CD4-positive, alpha-beta T cell treated with Interleukin-15 for 1 hour (primary cell): ENCODE measurements at regions not wholly inside any gene's neighbourhood (a gene's known extent, or its start where the extent isn't known, plus 50 kb on each side); places are given as distances from the start of the nearest gene placed in this dataset.

ENCODE experiments used
- DNase-seq: peaks from one replicate; pipeline ENCODE4 v3.0.0-alpha.2; 2020

- no peak for DNase-seq
Observed at GRCh38 chr2:104049438-104049837, 804.5 kb upstream of the POU3F3 start.

DNA sequence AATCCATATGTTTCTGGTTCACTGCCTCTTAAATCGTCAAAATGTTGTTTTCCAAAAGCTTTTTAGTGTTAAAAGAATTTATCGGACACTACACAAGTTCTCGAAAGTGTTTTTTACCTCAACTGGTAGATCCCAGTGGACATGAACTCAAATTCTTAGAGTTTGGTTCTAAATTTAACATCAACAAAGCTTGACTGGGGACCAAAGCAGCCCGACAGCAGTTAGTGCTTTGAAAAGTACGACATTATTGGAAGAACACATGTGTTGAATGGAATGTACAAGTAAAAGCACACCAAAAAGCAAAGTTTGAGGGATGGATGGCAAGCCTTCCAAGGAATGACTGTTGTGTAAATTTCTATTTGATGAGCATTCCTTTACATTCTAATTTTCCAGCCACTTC, 803.9 kb upstream of the POU3F3 start:
- DNase-seq = no peak

DNA sequence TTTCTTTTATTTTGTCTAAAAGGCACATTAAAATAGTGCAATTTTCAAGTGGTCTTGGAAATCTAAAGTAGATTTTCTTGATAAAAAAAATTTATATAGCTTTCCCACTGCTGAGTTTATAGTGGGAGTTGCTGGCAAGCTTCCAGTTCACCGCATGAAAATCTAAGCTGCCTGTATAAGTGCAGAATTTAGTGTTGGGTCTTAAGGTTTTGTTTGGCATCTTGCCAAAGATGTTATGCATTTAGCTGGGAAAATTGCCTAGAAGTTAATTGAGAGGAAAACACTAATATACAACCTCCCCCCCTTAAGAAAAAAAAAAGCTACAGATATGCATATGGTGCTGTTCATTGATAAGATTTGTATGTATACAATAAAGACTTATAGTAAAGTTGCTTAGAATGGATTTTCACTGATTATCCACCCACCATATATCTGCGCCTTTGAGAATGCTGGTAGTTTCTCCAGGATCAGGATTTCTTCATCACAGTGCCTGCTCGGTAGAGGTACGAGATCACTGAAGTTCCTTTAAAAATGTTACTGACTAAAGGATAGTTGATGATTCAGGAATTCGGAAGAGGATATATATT, 803.2 kb upstream of the POU3F3 start:
- no peak for DNase-seq

GRCh38 chr2:104051766-104052165, 802.1 kb upstream of the POU3F3 start:
- DNase-seq = no peak

GRCh38 chr2:104052356-104052755, 801.6 kb upstream of the POU3F3 start:
- no peak for DNase-seq

GRCh38 chr2:104056451-104056850, 797.5 kb upstream of the POU3F3 start:
- no peak for DNase-seq

- no peak for DNase-seq
Observed at GRCh38 chr2:104068665-104069064, 785.2 kb upstream of the POU3F3 start.

DNA sequence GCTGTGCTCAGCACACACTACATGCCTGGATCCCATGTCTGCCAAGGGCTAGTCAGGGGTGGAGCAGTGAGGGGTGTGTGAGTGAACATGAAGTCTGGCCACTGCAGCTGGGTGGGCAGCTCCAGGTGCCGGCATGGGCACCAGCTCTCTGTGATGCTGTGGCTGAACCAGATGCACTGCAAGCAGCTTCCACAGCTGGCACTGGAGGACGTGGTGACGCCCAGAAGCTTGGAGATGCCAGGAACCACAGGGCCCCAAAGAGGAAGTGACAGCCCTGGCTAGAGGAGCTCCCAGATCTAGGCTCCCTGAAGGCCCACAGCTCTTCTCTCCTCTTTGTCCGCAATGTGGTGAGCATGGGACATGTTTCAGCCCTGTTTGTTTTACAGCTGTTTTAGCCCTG, 776.3 kb upstream of the POU3F3 start:
- DNase-seq = no peak

DNA sequence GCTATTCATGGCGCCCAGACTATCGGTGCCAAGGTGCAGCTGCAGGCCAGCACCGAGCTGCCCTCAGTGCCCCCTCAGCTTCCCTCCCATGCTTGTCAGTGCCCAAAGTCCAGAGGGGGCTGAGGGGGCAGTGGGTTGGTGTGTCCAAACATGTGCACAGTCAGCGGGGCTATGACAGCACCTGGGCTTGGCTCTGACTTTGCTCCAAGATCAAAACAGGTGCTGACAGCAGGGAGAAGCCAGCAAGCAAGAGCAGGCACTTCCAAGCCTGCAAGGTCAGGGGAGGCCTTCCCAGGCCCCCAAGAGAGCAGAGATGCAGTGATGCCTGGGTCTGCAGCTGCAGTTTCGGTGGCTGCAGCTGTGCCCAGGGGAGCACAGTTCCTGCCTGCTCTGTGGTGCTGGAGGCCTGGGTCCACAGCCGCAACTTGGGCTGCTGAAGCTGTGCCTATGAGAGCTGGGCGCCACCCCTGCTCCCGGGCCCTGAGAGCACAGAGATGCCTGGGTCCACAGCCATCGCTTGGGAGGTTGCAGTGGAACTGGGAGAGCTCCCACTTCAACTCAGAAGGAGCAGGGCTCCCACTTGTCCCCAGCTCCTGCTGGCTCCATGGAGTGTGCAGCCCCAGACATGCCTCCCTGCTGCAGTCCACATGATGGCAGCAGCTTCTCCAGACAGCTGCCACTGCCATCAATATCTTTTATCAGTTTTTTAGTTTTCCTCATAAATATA, 775.3 kb upstream of the POU3F3 start:
- DNase-seq = no peak

DNA sequence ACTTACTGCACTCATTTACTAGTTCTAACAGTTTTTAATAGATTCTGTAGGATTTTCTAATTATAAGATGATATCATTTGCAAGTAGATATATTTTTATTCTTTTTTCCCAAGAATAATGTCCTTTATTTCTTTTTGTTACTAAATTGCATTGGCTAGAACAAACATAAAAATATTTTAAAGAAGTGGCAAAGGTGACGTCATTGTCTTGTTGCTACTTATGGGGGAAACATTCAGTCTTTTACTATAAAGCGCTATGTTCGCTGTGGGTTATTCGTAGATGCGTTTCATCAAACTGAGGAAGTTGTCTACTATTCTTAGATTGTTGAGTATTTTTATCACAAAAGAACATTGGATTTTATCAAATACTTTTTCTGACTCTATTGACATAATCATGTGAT, 765.2 kb upstream of the POU3F3 start:
- DNase-seq = no peak

GRCh38 chr2:104090407-104090806, 763.5 kb upstream of the POU3F3 start:
- DNase-seq = no peak

DNA sequence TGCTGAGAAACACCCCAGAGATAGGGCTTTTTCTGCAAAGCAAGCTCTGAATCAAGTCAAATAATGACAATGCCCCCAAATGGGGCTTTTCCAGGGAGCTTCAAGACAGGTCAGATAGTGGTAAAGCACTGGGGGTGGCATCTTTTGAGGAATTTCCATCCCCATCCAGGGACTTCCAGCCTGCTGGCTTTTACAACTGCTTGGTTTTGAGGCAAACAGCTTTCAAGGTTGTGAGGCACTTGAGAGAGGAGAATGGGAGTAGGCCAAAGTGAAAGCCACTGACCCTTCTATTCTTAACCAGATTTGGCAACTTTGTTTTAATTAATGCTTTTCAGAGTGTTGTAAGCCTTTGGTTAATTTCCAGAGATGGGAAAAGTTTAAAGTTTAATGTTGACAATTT, 762.0 kb upstream of the POU3F3 start:
- DNase-seq = no peak

- no peak for DNase-seq
Observed at GRCh38 chr2:104092886-104093285, 761.0 kb upstream of the POU3F3 start.

GRCh38 chr2:104102615-104103014, 751.3 kb upstream of the POU3F3 start:
- no peak for DNase-seq

- DNase-seq = no peak
Observed at GRCh38 chr2:104109356-104109755, 744.6 kb upstream of the POU3F3 start.

DNA sequence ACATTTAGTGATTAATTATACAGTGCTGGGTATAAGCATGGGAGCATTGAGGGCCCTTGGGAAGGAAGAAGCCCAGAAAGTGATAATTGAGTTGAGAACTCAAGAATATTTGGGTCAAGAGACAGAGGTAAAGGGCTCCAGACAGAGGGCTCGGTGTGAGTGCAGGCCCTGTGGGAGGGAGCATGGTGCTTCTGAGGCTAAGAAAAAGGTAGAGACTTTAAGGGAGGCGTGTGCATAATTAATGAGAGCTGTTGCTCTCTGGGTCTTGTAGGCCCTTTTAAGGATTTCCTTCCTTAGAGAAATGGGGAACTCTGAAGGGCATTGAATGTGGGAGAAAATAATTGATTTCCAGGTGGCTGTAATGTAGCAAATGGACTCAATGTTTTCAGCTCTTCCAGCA, 735.0 kb upstream of the POU3F3 start:
- no peak for DNase-seq

GRCh38 chr2:104120171-104120570, 733.7 kb upstream of the POU3F3 start:
- no peak for DNase-seq

DNA sequence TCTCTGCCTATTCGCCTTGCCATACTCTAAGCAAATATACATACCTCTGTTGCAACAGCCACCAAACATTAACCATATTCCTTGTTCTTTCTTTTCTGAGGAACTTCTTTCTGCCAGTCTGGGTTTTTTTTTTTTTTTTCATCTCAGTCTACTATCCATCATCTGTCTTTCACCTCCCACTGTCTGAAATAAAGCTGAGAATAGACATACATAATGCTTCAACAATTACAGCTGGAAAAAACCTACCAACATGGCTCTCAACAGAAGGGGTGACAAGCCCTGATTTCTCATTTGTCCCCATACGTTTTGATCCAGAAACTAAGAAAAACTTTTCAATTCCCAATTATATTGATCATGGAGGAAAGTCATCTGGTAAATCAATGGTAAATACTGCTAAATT, 728.8 kb upstream of the POU3F3 start:
- no peak for DNase-seq

DNA sequence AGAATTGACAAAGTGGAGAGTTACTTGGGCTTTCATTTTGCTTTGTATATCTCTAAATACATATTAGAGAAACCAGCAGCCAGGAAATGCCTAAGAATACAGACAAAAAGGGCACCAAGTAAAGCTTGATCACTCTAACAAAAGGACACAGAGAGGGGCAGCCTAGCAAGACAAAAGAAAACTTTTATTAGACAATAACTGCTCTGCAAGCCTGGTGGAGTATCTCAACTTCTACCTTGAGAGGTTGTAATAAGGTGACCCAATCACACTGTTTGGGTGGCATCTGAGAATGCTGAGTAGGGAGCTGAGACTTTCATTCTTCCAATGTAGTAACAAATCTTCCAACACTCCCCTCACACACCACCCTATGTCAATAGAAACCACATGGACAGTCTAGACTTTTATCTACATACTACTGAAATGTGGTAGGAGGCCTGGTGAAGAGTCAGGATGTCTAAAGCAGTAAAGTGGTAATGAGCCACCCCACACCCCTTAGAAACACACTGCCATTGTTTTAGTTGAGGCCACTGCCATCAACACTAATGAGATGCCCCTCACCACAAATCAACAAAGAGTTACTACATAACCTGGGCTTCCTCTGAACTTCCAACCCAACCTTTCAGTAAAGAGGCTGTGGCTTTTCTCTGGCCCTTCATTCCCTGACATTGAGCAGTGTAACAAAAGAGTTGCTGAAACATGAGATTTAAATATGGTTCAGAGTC, 726.7 kb upstream of the POU3F3 start:
- DNase-seq = no peak

DNA sequence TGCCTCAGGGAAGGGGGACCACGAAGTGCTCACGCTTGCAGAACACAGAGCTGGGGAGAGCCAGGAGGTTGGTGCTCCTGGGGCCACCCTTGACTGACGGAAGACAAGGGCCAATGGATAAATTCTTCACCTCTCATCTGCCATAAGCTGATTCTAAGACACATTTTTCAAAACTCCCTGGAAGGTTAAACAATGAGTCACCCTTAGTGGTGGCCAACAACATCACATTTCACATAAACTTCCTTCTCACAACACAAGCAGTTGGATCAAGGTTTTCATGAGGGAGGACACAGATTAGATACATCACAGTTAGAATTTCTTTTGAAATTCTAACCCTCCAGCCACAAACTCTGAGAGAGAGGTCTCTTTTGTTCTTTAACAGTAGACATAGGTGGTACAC, 713.6 kb upstream of the POU3F3 start:
- DNase-seq = no peak

- DNase-seq = no peak
Observed at GRCh38 chr2:104158191-104158590, 695.7 kb upstream of the POU3F3 start.

DNA sequence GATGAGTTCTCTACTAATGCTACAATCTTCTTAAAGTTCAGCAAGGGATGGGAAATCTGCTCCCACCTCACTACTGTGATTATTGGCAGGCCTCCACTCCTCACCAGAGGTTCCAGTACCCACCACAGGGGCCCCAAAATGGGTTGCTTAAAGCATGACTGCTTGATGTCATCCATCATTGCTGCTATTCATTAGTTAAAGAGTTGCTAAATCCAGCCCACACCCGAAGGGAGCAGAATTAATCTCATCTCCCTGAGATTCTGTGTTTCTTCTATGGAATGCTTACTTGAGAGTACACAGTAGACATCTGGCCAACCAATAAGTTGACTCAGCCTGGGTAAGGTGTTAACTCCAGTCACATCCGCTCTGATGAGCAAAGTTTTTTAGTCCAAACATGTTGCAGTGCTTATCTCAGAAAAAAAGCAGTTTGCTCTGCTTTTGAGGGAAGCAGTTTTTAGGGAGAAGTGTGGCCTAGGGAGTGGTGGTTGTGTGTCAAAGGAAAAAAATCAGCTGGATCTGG, 690.2 kb upstream of the POU3F3 start:
- DNase-seq = no peak

GRCh38 chr2:104164721-104165252, 689.1 kb upstream of the POU3F3 start:
- no peak for DNase-seq

- DNase-seq = no peak
Observed at GRCh38 chr2:104177179-104177578, 676.7 kb upstream of the POU3F3 start.
